NCI-H82 (cell line): ENCODE measurements at regions not wholly inside any gene's neighbourhood (a gene's known extent, or its start where the extent isn't known, plus 50 kb on each side); places are given as distances from the start of the nearest gene placed in this dataset.

Experiments used
- DNase-seq: peaks from one replicate; lab custom pipeline; 2025; lab: John Stamatoyannopoulos, UW

- DNase-seq = no peak
These were observed 604.2 kb downstream of the GALR1 start for GRCh38 chr18:77853859-77854258.

GRCh38 chr18:77857678-77858655, 608.3 kb downstream of the GALR1 start:
- DNase-seq = peak; percentile 7

GRCh38 chr18:77859634-77860033, 610.0 kb downstream of the GALR1 start:
- DNase-seq = no peak

- no peak for DNase-seq
These were observed 612.6 kb downstream of the GALR1 start for GRCh38 chr18:77862066-77862757.

GRCh38 chr18:77865853-77866252, 616.2 kb downstream of the GALR1 start:
- DNase-seq = no peak

- no peak for DNase-seq
These were observed 616.7 kb downstream of the GALR1 start for GRCh38 chr18:77866351-77866750.

GRCh38 chr18:77870199-77870598, 620.6 kb downstream of the GALR1 start:
- DNase-seq = no peak

- DNase-seq = no peak
These were observed 621.2 kb downstream of the GALR1 start for GRCh38 chr18:77870894-77871293.

- DNase-seq = no peak
These were observed 622.5 kb downstream of the GALR1 start for GRCh38 chr18:77872166-77872565.

GRCh38 chr18:77876319-77876865, 626.7 kb downstream of the GALR1 start:
- DNase-seq = peak; percentile 4

GRCh38 chr18:77879829-77880228, 630.2 kb downstream of the GALR1 start:
- no peak for DNase-seq

- no peak for DNase-seq
These were observed 634.8 kb downstream of the GALR1 start for GRCh38 chr18:77884454-77884853.

- no peak for DNase-seq
These were observed 644.4 kb downstream of the GALR1 start for GRCh38 chr18:77894060-77894459.

GRCh38 chr18:77895250-77895649, 645.6 kb downstream of the GALR1 start:
- DNase-seq = no peak

GRCh38 chr18:77896586-77897252, 647.1 kb downstream of the GALR1 start:
- no peak for DNase-seq

- DNase-seq = no peak
These were observed 648.0 kb downstream of the GALR1 start for GRCh38 chr18:77897606-77898005.

- peak; percentile 64 for DNase-seq
These were observed 650.5 kb downstream of the GALR1 start for GRCh38 chr18:77899972-77900754.

- DNase-seq = no peak
These were observed 655.4 kb downstream of the GALR1 start for GRCh38 chr18:77905011-77905410.

- DNase-seq = no peak
These were observed 655.9 kb downstream of the GALR1 start for GRCh38 chr18:77905449-77906055.

GRCh38 chr18:77906103-77906892, 656.6 kb downstream of the GALR1 start:
- no peak for DNase-seq
